ENCODE measurements at regions not wholly inside any gene's neighbourhood (a gene's known extent, or its start where the extent isn't known, plus 50 kb on each side); places are given as distances from the start of the nearest gene placed in this dataset.

GRCh38 chr3:55163421-55163820 is 235.6 kb upstream of the LRTM1 start:
- no peak for TF ChIP-seq CTCF (IDR thresholded peaks at IDR 0.05)
- TF ChIP-seq GABPB1 (CRISPR knock-in tag; IDR thresholded peaks at IDR 0.05): no peak
- no peak for TF ChIP-seq RELA (CRISPR knock-in tag; IDR thresholded peaks at IDR 0.05; ENCODE audit: borderline replicate concordance)
- TF ChIP-seq, protein P1, sequence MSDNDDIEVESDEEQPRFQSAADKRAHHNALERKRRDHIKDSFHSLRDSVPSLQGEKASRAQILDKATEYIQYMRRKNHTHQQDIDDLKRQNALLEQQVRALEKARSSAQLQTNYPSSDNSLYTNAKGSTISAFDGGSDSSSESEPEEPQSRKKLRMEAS (CRISPR knock-in tag; IDR thresholded peaks at IDR 0.05): no peak
- TF ChIP-seq OVOL2 (CRISPR knock-in tag; IDR thresholded peaks at IDR 0.05; ENCODE audit: borderline replicate concordance): no peak
- no peak for TF ChIP-seq SP1 (CRISPR knock-in tag; conservative IDR thresholded peaks at IDR 0.05)
- no peak for TF ChIP-seq ZNF138 (CRISPR knock-in tag; conservative IDR thresholded peaks at IDR 0.05)
- TF ChIP-seq TP53 (CRISPR knock-in tag; IDR thresholded peaks at IDR 0.05): no peak
- TF ChIP-seq TEAD4 (CRISPR knock-in tag; IDR thresholded peaks at IDR 0.05): no peak
